ENCODE measurements at regions not wholly inside any gene's neighbourhood (a gene's known extent, or its start where the extent isn't known, plus 50 kb on each side); places are given as distances from the start of the nearest gene placed in this dataset.

DNA sequence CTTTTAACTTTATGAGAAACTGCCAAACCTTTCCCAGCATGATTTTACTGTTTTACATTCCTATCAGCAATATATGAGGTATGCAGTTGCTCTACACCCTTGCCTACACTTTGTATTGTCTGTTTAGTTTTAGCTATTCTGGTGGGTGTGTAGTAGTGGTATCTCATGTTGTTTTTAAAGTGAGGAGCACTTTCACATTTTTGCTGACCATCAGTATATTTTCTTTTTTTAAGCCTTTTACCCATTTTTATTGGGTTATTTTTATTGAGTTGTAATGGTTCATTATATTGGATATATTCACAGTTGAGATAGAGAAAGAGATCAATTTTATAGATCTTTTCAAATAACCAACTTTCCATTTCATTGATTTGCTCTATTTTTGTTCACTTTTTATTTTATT is 102.4 kb downstream of the BARX1 start:
- H3K27me3 ChIP-seq (replicated peaks in 2 of 5; ENCODE audit: control insufficient read depth in 4 of 5, insufficient read depth in 5 of 5, low read length in 4 of 5) = peaks cover 3 to 26% (median 14%) of the 10 kb centered on the region in 5 experiments
- no peak overlapping the region for H3K4me3 ChIP-seq (ENCODE audit: control insufficient read depth in 1 of 7, extremely low read depth in 1 of 7, insufficient read depth in 4 of 7, low read depth in 2 of 7, low read length in 6 of 7)
- H3K27ac ChIP-seq (ENCODE audit: insufficient read depth in 1 of 2, low read depth in 1 of 2, low read length in 2 of 2, poor library complexity in 1 of 2, severe bottlenecking in 2 of 2) = no peak overlapping the region
- no peaks in the 10 kb centered on the region for H3K36me3 ChIP-seq (ENCODE audit: control insufficient read depth in 4 of 4, insufficient read depth in 4 of 4, low read length in 3 of 4)
- peaks cover 0 to 11% (median 1%) of the 10 kb centered on the region in 5 experiments for H3K9me3 ChIP-seq (ENCODE audit: control extremely low read depth in 1 of 5, control insufficient read depth in 4 of 5, insufficient read depth in 2 of 5, low read depth in 1 of 5, low read length in 4 of 5)
- H3K4me1 ChIP-seq (ENCODE audit: control extremely low read depth in 1 of 4, control insufficient read depth in 4 of 4, insufficient read depth in 4 of 4, low read length in 3 of 4) = no peaks in the 10 kb centered on the region
- POLR2A ChIA-PET = no interaction called here
- CTCF ChIA-PET = no interaction called here
- DNase-seq = no peak

GRCh38 chr9:93846349-93846748 is 108.8 kb downstream of the BARX1 start:
- Histone ChIP-seq H3K4me1 (ENCODE audit: control extremely low read depth in 1 of 4, control insufficient read depth in 4 of 4, insufficient read depth in 4 of 4, low read length in 3 of 4) (no peaks in the 10 kb centered on the region), H3K36me3 (ENCODE audit: control insufficient read depth in 4 of 4, insufficient read depth in 4 of 4, low read length in 3 of 4) (no peaks in the 10 kb centered on the region), H3K4me3 (ENCODE audit: control insufficient read depth in 1 of 7, extremely low read depth in 1 of 7, insufficient read depth in 4 of 7, low read depth in 2 of 7, low read length in 6 of 7) (no peak overlapping the region), H3K27ac (ENCODE audit: insufficient read depth in 1 of 2, low read depth in 1 of 2, low read length in 2 of 2, poor library complexity in 1 of 2, severe bottlenecking in 2 of 2) (no peak overlapping the region), H3K9me3 (ENCODE audit: control extremely low read depth in 1 of 5, control insufficient read depth in 4 of 5, insufficient read depth in 2 of 5, low read depth in 1 of 5, low read length in 4 of 5) (peaks cover 0 to 11% (median 2%) of the 10 kb centered on the region in 5 experiments), H3K27me3 (replicated peaks in 2 of 5; ENCODE audit: control insufficient read depth in 4 of 5, insufficient read depth in 5 of 5, low read length in 4 of 5) (peaks cover 0 to 14% (median 4%) of the 10 kb centered on the region in 5 experiments)
- CTCF ChIA-PET = no interaction called here
- WGBS (ENCODE audit: insufficient coverage) = no CpG with 5 or more reads among the region's 3 CpGs
- DNase-seq = no peak
- POLR2A ChIA-PET = no interaction called here

- ChIA-PET CTCF (no interaction called here), POLR2A (no interaction called here)
- Histone ChIP-seq H3K27me3 (replicated peaks in 2 of 5; ENCODE audit: control insufficient read depth in 4 of 5, insufficient read depth in 5 of 5, low read length in 4 of 5) (peaks cover 0 to 7% (median 0%) of the 10 kb centered on the region in 5 experiments), H3K4me1 (ENCODE audit: control extremely low read depth in 1 of 4, control insufficient read depth in 4 of 4, insufficient read depth in 4 of 4, low read length in 3 of 4) (no peaks in the 10 kb centered on the region), H3K4me3 (ENCODE audit: control insufficient read depth in 1 of 7, extremely low read depth in 1 of 7, insufficient read depth in 4 of 7, low read depth in 2 of 7, low read length in 6 of 7) (no peak overlapping the region), H3K27ac (ENCODE audit: insufficient read depth in 1 of 2, low read depth in 1 of 2, low read length in 2 of 2, poor library complexity in 1 of 2, severe bottlenecking in 2 of 2) (no peak overlapping the region), H3K36me3 (ENCODE audit: control insufficient read depth in 4 of 4, insufficient read depth in 4 of 4, low read length in 3 of 4) (no peaks in the 10 kb centered on the region), H3K9me3 (ENCODE audit: control extremely low read depth in 1 of 5, control insufficient read depth in 4 of 5, insufficient read depth in 2 of 5, low read depth in 1 of 5, low read length in 4 of 5) (peaks cover 0 to 11% (median 2%) of the 10 kb centered on the region in 5 experiments)
- no peak for DNase-seq
- WGBS (ENCODE audit: insufficient coverage) = no CpG with 5 or more reads among the region's 3 CpGs
Measured at GRCh38 chr9:93843396-93843795, 111.8 kb downstream of the BARX1 start.

GRCh38 chr9:93830606-93831005 is 124.5 kb downstream of the BARX1 start:
- ChIA-PET POLR2A (no interaction called here), CTCF (no interaction called here)
- no peak overlapping the region for H3K27ac ChIP-seq (ENCODE audit: insufficient read depth in 1 of 2, low read depth in 1 of 2, low read length in 2 of 2, poor library complexity in 1 of 2, severe bottlenecking in 2 of 2)
- peaks cover 0 to 2% (median 0%) of the 10 kb centered on the region in 5 experiments for H3K9me3 ChIP-seq (ENCODE audit: control extremely low read depth in 1 of 5, control insufficient read depth in 4 of 5, insufficient read depth in 2 of 5, low read depth in 1 of 5, low read length in 4 of 5)
- H3K36me3 ChIP-seq (ENCODE audit: control insufficient read depth in 4 of 4, insufficient read depth in 4 of 4, low read length in 3 of 4) = no peaks in the 10 kb centered on the region
- peaks cover 0 to 9% (median 3%) of the 10 kb centered on the region in 4 experiments for H3K4me1 ChIP-seq (ENCODE audit: control extremely low read depth in 1 of 4, control insufficient read depth in 4 of 4, insufficient read depth in 4 of 4, low read length in 3 of 4)
- WGBS (ENCODE audit: insufficient coverage) = 88% methylated on average over 7 of the region's 9 CpGs
- peaks cover 3 to 48% (median 22%) of the 10 kb centered on the region in 5 experiments for H3K27me3 ChIP-seq (replicated peaks in 2 of 5; ENCODE audit: control insufficient read depth in 4 of 5, insufficient read depth in 5 of 5, low read length in 4 of 5)
- no peak for DNase-seq
- no peak overlapping the region for H3K4me3 ChIP-seq (ENCODE audit: control insufficient read depth in 1 of 7, extremely low read depth in 1 of 7, insufficient read depth in 4 of 7, low read depth in 2 of 7, low read length in 6 of 7)

GRCh38 chr9:93830012-93830596 is 125.1 kb downstream of the BARX1 start:
- WGBS (ENCODE audit: insufficient coverage) = 100% methylated on average over 4 of the region's 8 CpGs
- DNase-seq = no peak
- H3K4me3 ChIP-seq (ENCODE audit: control insufficient read depth in 1 of 7, extremely low read depth in 1 of 7, insufficient read depth in 4 of 7, low read depth in 2 of 7, low read length in 6 of 7) = no peak overlapping the region
- H3K9me3 ChIP-seq (ENCODE audit: control extremely low read depth in 1 of 5, control insufficient read depth in 4 of 5, insufficient read depth in 2 of 5, low read depth in 1 of 5, low read length in 4 of 5) = peaks cover 0 to 2% (median 0%) of the 10 kb centered on the region in 5 experiments
- ChIA-PET POLR2A (no interaction called here), CTCF (no interaction called here)
- H3K36me3 ChIP-seq (ENCODE audit: control insufficient read depth in 4 of 4, insufficient read depth in 4 of 4, low read length in 3 of 4) = no peaks in the 10 kb centered on the region
- H3K4me1 ChIP-seq (ENCODE audit: control extremely low read depth in 1 of 4, control insufficient read depth in 4 of 4, insufficient read depth in 4 of 4, low read length in 3 of 4) = peaks cover 0 to 9% (median 3%) of the 10 kb centered on the region in 4 experiments
- H3K27me3 ChIP-seq (replicated peaks in 2 of 5; ENCODE audit: control insufficient read depth in 4 of 5, insufficient read depth in 5 of 5, low read length in 4 of 5) = peaks cover 3 to 53% (median 25%) of the 10 kb centered on the region in 5 experiments
- H3K27ac ChIP-seq (ENCODE audit: insufficient read depth in 1 of 2, low read depth in 1 of 2, low read length in 2 of 2, poor library complexity in 1 of 2, severe bottlenecking in 2 of 2) = no peak overlapping the region

- WGBS (ENCODE audit: insufficient coverage) = 91% methylated on average over 14 of the region's 15 CpGs
Measured at GRCh38 chr9:93829271-93830011, 125.7 kb downstream of the BARX1 start.

More at GRCh38 chr9:93829271-93830011, 125.7 kb downstream of the BARX1 start:
- Histone ChIP-seq H3K4me1 (ENCODE audit: control extremely low read depth in 1 of 4, control insufficient read depth in 4 of 4, insufficient read depth in 4 of 4, low read length in 3 of 4) (peaks cover 0 to 9% (median 3%) of the 10 kb centered on the region in 4 experiments), H3K4me3 (ENCODE audit: control insufficient read depth in 1 of 7, extremely low read depth in 1 of 7, insufficient read depth in 4 of 7, low read depth in 2 of 7, low read length in 6 of 7) (no peak overlapping the region), H3K36me3 (ENCODE audit: control insufficient read depth in 4 of 4, insufficient read depth in 4 of 4, low read length in 3 of 4) (no peaks in the 10 kb centered on the region), H3K9me3 (ENCODE audit: control extremely low read depth in 1 of 5, control insufficient read depth in 4 of 5, insufficient read depth in 2 of 5, low read depth in 1 of 5, low read length in 4 of 5) (peaks cover 0 to 2% (median 0%) of the 10 kb centered on the region in 5 experiments), H3K27me3 (replicated peaks in 2 of 5; ENCODE audit: control insufficient read depth in 4 of 5, insufficient read depth in 5 of 5, low read length in 4 of 5) (peaks cover 3 to 54% (median 25%) of the 10 kb centered on the region in 5 experiments), H3K27ac (ENCODE audit: insufficient read depth in 1 of 2, low read depth in 1 of 2, low read length in 2 of 2, poor library complexity in 1 of 2, severe bottlenecking in 2 of 2) (no peak overlapping the region)
- DNase-seq = no peak
- ChIA-PET CTCF (no interaction called here), POLR2A (no interaction called here)
